Activated CD8-positive, alpha-beta T cell treated with anti-CD3 and anti-CD28 coated beads for 36 hours (primary cell): ENCODE measurements at regions not wholly inside any gene's neighbourhood (a gene's known extent, or its start where the extent isn't known, plus 50 kb on each side); places are given as distances from the start of the nearest gene placed in this dataset.
"Not testable (repeated sequence)": the region's sequence is repeated elsewhere in the genome, so short reads cannot be mapped to it uniquely, and the experiment has no call there.

Experiments used
- ATAC-seq: fragments of 200-7000 bp; cut with Tn5 transposase; one replicate; pipeline ENCODE4 v1.10.0; 2021; ENCODE audit warnings: mild to moderate bottlenecking, moderate library complexity
- CTCF ChIA-PET: fragments of 350-600 bp; sonication (Branson Sonifier 250); formaldehyde crosslinking; loops from one replicate; lab custom pipeline; 2021; ENCODE audit warnings: antibody characterized with exemption; lab: Charles Lee
- POLR2A ChIA-PET: fragments of 350-600 bp; sonication (Branson Sonifier 250); formaldehyde crosslinking; loops from one replicate; lab custom pipeline; 2021; ENCODE audit warnings: antibody characterized with exemption; lab: Charles Lee
- DNase-seq: peaks from one replicate; pipeline ENCODE4 v3.0.0-alpha.2; 2020
- H3K27ac Mint-ChIP-seq: one replicate; pipeline ENCODE4 v1.8.0; 2021; ENCODE audit warnings: mild to moderate bottlenecking, mixed read lengths
- H3K27me3 Mint-ChIP-seq: one replicate; pipeline ENCODE4 v1.8.0; 2021; ENCODE audit warnings: mixed read lengths
- H3K36me3 Mint-ChIP-seq: one replicate; pipeline ENCODE4 v1.8.0; 2021; ENCODE audit warnings: low read depth, mixed read lengths
- H3K4me1 Mint-ChIP-seq: one replicate; pipeline ENCODE4 v1.8.0; 2021; ENCODE audit warnings: low read depth, mixed read lengths
- H3K4me3 Mint-ChIP-seq: one replicate; pipeline ENCODE4 v1.8.0; 2021; ENCODE audit warnings: mild to moderate bottlenecking, moderate library complexity, mixed read lengths
- H3K9me3 Mint-ChIP-seq: one replicate; pipeline ENCODE4 v1.8.0; 2021; ENCODE audit warnings: mixed read lengths
- intact Hi-C: fragments of 100-400 bp; cut with micrococcal nuclease; formaldehyde crosslinking; loops from one replicate; pipeline ENCODE4 v1.10.0; 2022
- TF ChIP-seq, protein P1 (sequence below): fragments of 200-600 bp; IDR thresholded peaks from one replicate; pipeline ENCODE4 v1.8.0; 2022; ENCODE audit warnings: antibody characterized with exemption, mild to moderate bottlenecking

GRCh38 chr1:189217646-189218045 lies 1260.0 kb downstream of the BRINP3 start:
- peaks cover 2% of the 10 kb centered on the region for H3K9me3 Mint-ChIP-seq
- H3K36me3 Mint-ChIP-seq = no peaks in the 10 kb centered on the region
- DNase-seq (no peak), ATAC-seq (no peak)
- H3K27ac Mint-ChIP-seq = no peak overlapping the region
- H3K4me3 Mint-ChIP-seq = no peak overlapping the region
- intact Hi-C loops = no loop called here
- no peaks in the 10 kb centered on the region for H3K27me3 Mint-ChIP-seq
- H3K4me1 Mint-ChIP-seq = no peaks in the 10 kb centered on the region
- ChIA-PET POLR2A (no interaction called here), CTCF (no interaction called here)
- TF ChIP-seq, protein P1, sequence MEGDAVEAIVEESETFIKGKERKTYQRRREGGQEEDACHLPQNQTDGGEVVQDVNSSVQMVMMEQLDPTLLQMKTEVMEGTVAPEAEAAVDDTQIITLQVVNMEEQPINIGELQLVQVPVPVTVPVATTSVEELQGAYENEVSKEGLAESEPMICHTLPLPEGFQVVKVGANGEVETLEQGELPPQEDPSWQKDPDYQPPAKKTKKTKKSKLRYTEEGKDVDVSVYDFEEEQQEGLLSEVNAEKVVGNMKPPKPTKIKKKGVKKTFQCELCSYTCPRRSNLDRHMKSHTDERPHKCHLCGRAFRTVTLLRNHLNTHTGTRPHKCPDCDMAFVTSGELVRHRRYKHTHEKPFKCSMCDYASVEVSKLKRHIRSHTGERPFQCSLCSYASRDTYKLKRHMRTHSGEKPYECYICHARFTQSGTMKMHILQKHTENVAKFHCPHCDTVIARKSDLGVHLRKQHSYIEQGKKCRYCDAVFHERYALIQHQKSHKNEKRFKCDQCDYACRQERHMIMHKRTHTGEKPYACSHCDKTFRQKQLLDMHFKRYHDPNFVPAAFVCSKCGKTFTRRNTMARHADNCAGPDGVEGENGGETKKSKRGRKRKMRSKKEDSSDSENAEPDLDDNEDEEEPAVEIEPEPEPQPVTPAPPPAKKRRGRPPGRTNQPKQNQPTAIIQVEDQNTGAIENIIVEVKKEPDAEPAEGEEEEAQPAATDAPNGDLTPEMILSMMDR = no peak

- TF ChIP-seq, protein P1 = no peak
- intact Hi-C loops = no loop called here
Observed at GRCh38 chr1:189220750-189221149, 1256.9 kb downstream of the BRINP3 start.

GRCh38 chr1:189225794-189226145 lies 1251.9 kb downstream of the BRINP3 start:
- H3K27ac Mint-ChIP-seq, CTCF ChIA-PET, intact Hi-C loops, DNase-seq, POLR2A ChIA-PET, H3K4me3 Mint-ChIP-seq, H3K36me3 Mint-ChIP-seq, ATAC-seq, H3K9me3 Mint-ChIP-seq, H3K4me1 Mint-ChIP-seq, H3K27me3 Mint-ChIP-seq: not testable (repeated sequence)

More at GRCh38 chr1:189220750-189221149, 1256.9 kb downstream of the BRINP3 start:
- Mint-ChIP-seq H3K36me3 (no peaks in the 10 kb centered on the region), H3K4me1 (no peaks in the 10 kb centered on the region), H3K27me3 (no peaks in the 10 kb centered on the region), H3K9me3 (peaks cover 4% of the 10 kb centered on the region), H3K4me3 (no peak overlapping the region), H3K27ac (no peak overlapping the region)
- CTCF ChIA-PET = no interaction called here
- POLR2A ChIA-PET = no interaction called here
- DNase-seq = no peak
- no peak for ATAC-seq

DNA sequence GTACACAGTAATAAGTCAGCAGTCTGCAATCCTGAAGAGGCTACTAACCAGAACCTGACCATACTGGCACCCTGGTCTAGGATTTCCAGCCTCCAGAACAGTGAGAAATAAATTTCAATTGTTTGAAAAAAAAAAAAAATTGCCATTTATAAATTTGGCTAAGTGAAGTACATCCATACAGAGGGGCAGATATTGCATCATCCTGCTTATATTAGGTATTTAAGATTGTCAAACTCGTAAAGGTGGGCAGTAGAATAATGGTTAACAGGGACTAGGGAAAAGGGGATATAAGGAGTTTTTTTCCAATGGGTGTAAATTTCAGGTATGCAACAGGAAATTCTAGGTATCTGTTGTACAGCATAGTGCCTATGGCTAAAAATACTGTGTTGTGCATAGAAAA lies 1250.9 kb downstream of the BRINP3 start:
- no peaks in the 10 kb centered on the region for H3K36me3 Mint-ChIP-seq
- H3K4me3 Mint-ChIP-seq = no peak overlapping the region
- DNase-seq = no peak
- CTCF ChIA-PET = no interaction called here
- H3K9me3 Mint-ChIP-seq = peaks cover 9% of the 10 kb centered on the region
- no peak for ATAC-seq
- intact Hi-C loops = no loop called here
- H3K4me1 Mint-ChIP-seq = no peaks in the 10 kb centered on the region
- POLR2A ChIA-PET = no interaction called here
- TF ChIP-seq, protein P1 = no peak
- no peak overlapping the region for H3K27ac Mint-ChIP-seq
- no peaks in the 10 kb centered on the region for H3K27me3 Mint-ChIP-seq

GRCh38 chr1:189237008-189237407 lies 1240.7 kb downstream of the BRINP3 start:
- TF ChIP-seq, protein P1 = no peak
- DNase-seq = no peak
- POLR2A ChIA-PET = no interaction called here
- no peaks in the 10 kb centered on the region for H3K4me1 Mint-ChIP-seq
- peaks cover 17% of the 10 kb centered on the region for H3K9me3 Mint-ChIP-seq
- H3K36me3 Mint-ChIP-seq = no peaks in the 10 kb centered on the region
- intact Hi-C loops = no loop called here
- no peak overlapping the region for H3K27ac Mint-ChIP-seq
- no peak overlapping the region for H3K4me3 Mint-ChIP-seq
- no peaks in the 10 kb centered on the region for H3K27me3 Mint-ChIP-seq
- ATAC-seq = no peak
- CTCF ChIA-PET = no interaction called here
